HG02571 (cell line): ENCODE measurements at regions not wholly inside any gene's neighbourhood (a gene's known extent, or its start where the extent isn't known, plus 50 kb on each side); places are given as distances from the start of the nearest gene placed in this dataset.

Experiments
- ATAC-seq: cut with Tn5 transposase; IDR thresholded peaks from one replicate; pipeline ENCODE4 v1.9.1; 2021; ENCODE audit warnings: mild to moderate bottlenecking, moderate library complexity; ENCODE audit not compliant: unreplicated experiment

- ATAC-seq, result no peak
Measured at GRCh38 chr6:88558981-88559380, 392.8 kb upstream of the CNR1 start.

- ATAC-seq, result no peak
Measured at GRCh38 chr6:88556663-88557062, 390.5 kb upstream of the CNR1 start.

GRCh38 chr6:88548891-88549505 lies 382.9 kb upstream of the CNR1 start:
- ATAC-seq, result no peak

GRCh38 chr6:88547768-88548167 lies 381.6 kb upstream of the CNR1 start:
- no peak for ATAC-seq

GRCh38 chr6:88545991-88546390 lies 379.8 kb upstream of the CNR1 start:
- no peak for ATAC-seq

- no peak for ATAC-seq
Measured at GRCh38 chr6:88544986-88545612, 379.0 kb upstream of the CNR1 start.

- ATAC-seq, result no peak
Measured at GRCh38 chr6:88539295-88539764, 373.2 kb upstream of the CNR1 start.

GRCh38 chr6:88538840-88539239 lies 372.7 kb upstream of the CNR1 start:
- ATAC-seq, result no peak

GRCh38 chr6:88538130-88538706 lies 372.1 kb upstream of the CNR1 start:
- ATAC-seq, result no peak

GRCh38 chr6:88536071-88536625 lies 370.0 kb upstream of the CNR1 start:
- ATAC-seq, result no peak

- ATAC-seq, result no peak
Measured at GRCh38 chr6:88535306-88535705, 369.2 kb upstream of the CNR1 start.

GRCh38 chr6:88532241-88532860 lies 366.2 kb upstream of the CNR1 start:
- ATAC-seq, result no peak

- ATAC-seq, result no peak
Measured at GRCh38 chr6:88529726-88530125, 363.6 kb upstream of the CNR1 start.

- no peak for ATAC-seq
Measured at GRCh38 chr6:88520445-88520844, 354.3 kb upstream of the CNR1 start.

- no peak for ATAC-seq
Measured at GRCh38 chr6:88520017-88520338, 353.8 kb upstream of the CNR1 start.

- no peak for ATAC-seq
Measured at GRCh38 chr6:88519301-88520016, 353.3 kb upstream of the CNR1 start.

GRCh38 chr6:88517737-88518136 lies 351.6 kb upstream of the CNR1 start:
- no peak for ATAC-seq

- ATAC-seq, result no peak
Measured at GRCh38 chr6:88513920-88514319, 347.8 kb upstream of the CNR1 start.

GRCh38 chr6:88513471-88513870 lies 347.3 kb upstream of the CNR1 start:
- no peak for ATAC-seq

GRCh38 chr6:88512951-88513350 lies 346.8 kb upstream of the CNR1 start:
- no peak for ATAC-seq

GRCh38 chr6:88502391-88502790 lies 336.2 kb upstream of the CNR1 start:
- ATAC-seq, result no peak
